Fibroblast of pulmonary artery (primary cell): ENCODE measurements at regions not wholly inside any gene's neighbourhood (a gene's known extent, or its start where the extent isn't known, plus 50 kb on each side); places are given as distances from the start of the nearest gene placed in this dataset.

Source experiments
- DNase-seq: peaks from one replicate; pipeline ENCODE4 v3.0.0-alpha.2; 2010; ENCODE audit warnings: low read depth
- H3K4me3 ChIP-seq: replicated peaks from 2 replicates; pipeline ENCODE4 v1.5.1; 2011; ENCODE audit warnings: low read depth, mild to moderate bottlenecking, control low read depth, low read length, moderate library complexity
- CTCF ChIP-seq: IDR thresholded peaks from 2 replicates; pipeline ENCODE4 v1.5.1; 2011; ENCODE audit warnings: mild to moderate bottlenecking, control low read depth, low read length, inconsistent platforms; ENCODE audit errors: missing control alignments

GRCh38 chr14:98171654-98172053 is 1100.3 kb downstream of the BCL11B start:
- no peak for DNase-seq
- no peak for TF ChIP-seq CTCF

GRCh38 chr14:98172243-98172778 is 1099.7 kb downstream of the BCL11B start:
- no peak for TF ChIP-seq CTCF
- no peak for DNase-seq

More at GRCh38 chr14:98171654-98172053, 1100.3 kb downstream of the BCL11B start:
- H3K4me3 ChIP-seq, result no peak overlapping the region

DNA sequence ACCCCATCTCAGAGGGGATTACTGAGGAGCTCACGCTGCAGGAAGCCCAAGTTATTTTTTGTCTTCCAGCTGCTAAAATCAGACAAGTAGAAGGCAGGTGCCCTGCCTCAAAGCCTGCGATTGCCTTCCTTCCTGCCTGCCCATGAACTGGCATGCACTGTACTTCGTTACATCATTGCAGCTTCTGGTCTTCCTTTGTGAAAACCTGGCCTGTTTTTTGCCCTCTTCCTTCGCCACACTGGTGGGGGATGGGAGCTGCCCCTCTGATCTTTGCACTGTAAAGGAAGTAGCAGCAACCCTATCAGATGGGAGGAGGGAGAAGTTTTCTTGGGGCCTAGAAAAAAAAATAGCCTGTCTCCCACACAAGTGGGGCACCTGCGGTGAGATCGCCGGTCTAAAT is 1098.7 kb downstream of the BCL11B start:
- no peak for TF ChIP-seq CTCF
- H3K4me3 ChIP-seq, result no peak overlapping the region
- DNase-seq, result no peak

More at GRCh38 chr14:98172243-98172778, 1099.7 kb downstream of the BCL11B start:
- no peak overlapping the region for H3K4me3 ChIP-seq

- DNase-seq, result no peak
- H3K4me3 ChIP-seq, result no peak overlapping the region
- no peak for TF ChIP-seq CTCF
These were observed 1098.0 kb downstream of the BCL11B start for GRCh38 chr14:98174041-98174440.

- H3K4me3 ChIP-seq, result no peak overlapping the region
- no peak for DNase-seq
- no peak for TF ChIP-seq CTCF
These were observed 1096.6 kb downstream of the BCL11B start for GRCh38 chr14:98175436-98175835.

- H3K4me3 ChIP-seq, result no peak overlapping the region
- no peak for DNase-seq
- no peak for TF ChIP-seq CTCF
These were observed 1096.1 kb downstream of the BCL11B start for GRCh38 chr14:98175881-98176280.

GRCh38 chr14:98176892-98177291 is 1095.1 kb downstream of the BCL11B start:
- DNase-seq, result no peak
- no peak for TF ChIP-seq CTCF
- no peak overlapping the region for H3K4me3 ChIP-seq
